Panc1 (cell line): ENCODE measurements at regions not wholly inside any gene's neighbourhood (a gene's known extent, or its start where the extent isn't known, plus 50 kb on each side); places are given as distances from the start of the nearest gene placed in this dataset.

Experiments used
- ATAC-seq: fragments of 200-7000 bp; cut with Tn5 transposase; 2 replicates; pipeline ENCODE4 v1.9.1; 2020; ENCODE audit warnings: mild to moderate bottlenecking, moderate library complexity
- BruUV-seq: library from RNA; stranded (reverse); fragments of 400-500 nt; replicated peaks from 2 replicates; lab custom pipeline; 2021; lab: Mats Ljungman, UMichigan
- CTCF ChIA-PET: fragments of 300-600 bp; sonication (Branson Sonifier 250); formaldehyde crosslinking; loops from one replicate; lab custom pipeline; 2022; ENCODE audit warnings: antibody characterized with exemption; lab: Charles Lee
- POLR2A ChIA-PET: fragments of 300-600 bp; sonication (Branson Sonifier 250); formaldehyde crosslinking; loops from one replicate; lab custom pipeline; 2022; ENCODE audit warnings: antibody characterized with exemption; lab: Charles Lee
- DNase-seq: peaks from one replicate; pipeline ENCODE4 v3.0.0-alpha.2; 2010; ENCODE audit warnings: low read depth, low spot score
- H3K27ac ChIP-seq: 2 replicates; pipeline ENCODE4 v1.5.1; 2011; ENCODE audit warnings: mild to moderate bottlenecking, low read length, inconsistent platforms
- H3K27me3 ChIP-seq: fragments of 200-500 bp; sonication (Bioruptor generic); 2 replicates; pipeline ENCODE4 v1.6.0; 2014; ENCODE audit warnings: low read length, inconsistent platforms; ENCODE audit not compliant: control insufficient read depth, insufficient read depth
- H3K36me3 ChIP-seq: fragments of 200-500 bp; sonication (Bioruptor generic); 2 replicates; pipeline ENCODE4 v1.5.1; 2014; ENCODE audit warnings: inconsistent platforms, mild to moderate bottlenecking, low read length, moderate library complexity; ENCODE audit not compliant: control insufficient read depth, insufficient read depth
- H3K4me1 ChIP-seq: 2 replicates; pipeline ENCODE4 v1.5.1; 2011; ENCODE audit warnings: inconsistent platforms, mild to moderate bottlenecking, low read length, moderate library complexity; ENCODE audit not compliant: control insufficient read depth, insufficient read depth
- H3K4me3 ChIP-seq, 2 experiments: 2 replicates each; pipeline ENCODE4 v1.5.1; 2011 to 2012; ENCODE audit warnings: low read depth in 2 of 2, low read length in 2 of 2, mild to moderate bottlenecking in 2 of 2, inconsistent platforms in 1 of 2, moderate library complexity in 1 of 2
- H3K9me3 ChIP-seq: fragments of 200-500 bp; sonication (Bioruptor generic); 2 replicates; pipeline ENCODE4 v1.5.1; 2014; ENCODE audit warnings: low read depth, mild to moderate bottlenecking, inconsistent platforms, low read length, moderate library complexity; ENCODE audit not compliant: control insufficient read depth, insufficient read depth
- POLR2AphosphoS5 ChIP-seq: IDR thresholded peaks from 2 replicates; pipeline ENCODE4 v1.6.1; 2012; ENCODE audit warnings: mild to moderate bottlenecking, low read depth, low read length, moderate library complexity
- SIN3A ChIP-seq: IDR thresholded peaks from 2 replicates; pipeline ENCODE4 v1.6.1; 2012; ENCODE audit warnings: low read depth, mild to moderate bottlenecking, low read length, moderate library complexity, borderline replicate concordance; ENCODE audit not compliant: insufficient read depth
- TCF7L2 ChIP-seq: IDR thresholded peaks from 2 replicates; pipeline ENCODE4 v1.6.1; 2011; ENCODE audit warnings: mild to moderate bottlenecking, low read depth, low read length, inconsistent platforms
- in situ Hi-C: cut with HindIII; loops from 2 replicates; pipeline ENCODE4 v1.10.0; 2016; ENCODE audit warnings: low sequenced_read_pairs, low pct_unique_long_range_greater_than_20kb
- intact Hi-C: fragments of 100-400 bp; cut with micrococcal nuclease; formaldehyde crosslinking; loops from one replicate; pipeline ENCODE4 v1.10.0; 2022; ENCODE audit not compliant: unreplicated experiment
- TF ChIP-seq, protein P1 (sequence below): fragments of 450-650 bp; IDR thresholded peaks from 2 replicates; pipeline ENCODE4 v1.5.1; 2017; ENCODE audit warnings: mild to moderate bottlenecking
- TF ChIP-seq, protein P2 (sequence below), 2 experiments: IDR thresholded peaks; 2 replicates each; pipeline ENCODE4 v1.6.1; 2011 to 2012; ENCODE audit warnings: low read depth in 2 of 2, control low read depth in 1 of 2, low read length in 1 of 2, mild to moderate bottlenecking in 1 of 2, moderate library complexity in 1 of 2; ENCODE audit not compliant: insufficient read depth in 1 of 2

DNA sequence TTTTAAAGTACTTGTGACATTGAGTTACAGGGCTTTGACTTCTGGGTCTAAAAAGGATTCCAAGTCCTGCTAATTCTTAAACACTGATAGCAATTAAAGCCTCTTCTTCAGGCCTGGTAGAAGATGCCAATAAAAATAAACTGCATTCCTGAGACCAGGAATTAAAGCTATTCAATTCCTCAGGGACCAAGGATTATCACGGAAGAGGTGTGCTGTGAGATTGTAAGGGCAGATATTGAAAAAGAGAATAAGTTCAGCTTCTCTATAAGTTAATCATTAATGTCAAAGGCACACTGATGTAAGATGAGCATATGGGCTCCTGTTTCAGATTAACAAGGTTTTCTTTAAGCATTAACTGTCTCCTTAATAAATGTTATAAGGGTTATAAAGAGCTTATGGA lies 611.3 kb downstream of the SI start:
- Histone ChIP-seq H3K9me3 (peaks cover 14% of the 10 kb centered on the region; the same call in 1 of the 2 replicates), H3K27me3 (no peaks in the 10 kb centered on the region), H3K4me3 (no peak overlapping the region), H3K27ac (no peak overlapping the region), H3K4me1 (no peaks in the 10 kb centered on the region), H3K36me3 (no peaks in the 10 kb centered on the region)
- in situ Hi-C loops (no loop called here), intact Hi-C loops (no loop called here)
- ChIA-PET CTCF (no interaction called here), POLR2A (no interaction called here)
- TF ChIP-seq, protein P1, sequence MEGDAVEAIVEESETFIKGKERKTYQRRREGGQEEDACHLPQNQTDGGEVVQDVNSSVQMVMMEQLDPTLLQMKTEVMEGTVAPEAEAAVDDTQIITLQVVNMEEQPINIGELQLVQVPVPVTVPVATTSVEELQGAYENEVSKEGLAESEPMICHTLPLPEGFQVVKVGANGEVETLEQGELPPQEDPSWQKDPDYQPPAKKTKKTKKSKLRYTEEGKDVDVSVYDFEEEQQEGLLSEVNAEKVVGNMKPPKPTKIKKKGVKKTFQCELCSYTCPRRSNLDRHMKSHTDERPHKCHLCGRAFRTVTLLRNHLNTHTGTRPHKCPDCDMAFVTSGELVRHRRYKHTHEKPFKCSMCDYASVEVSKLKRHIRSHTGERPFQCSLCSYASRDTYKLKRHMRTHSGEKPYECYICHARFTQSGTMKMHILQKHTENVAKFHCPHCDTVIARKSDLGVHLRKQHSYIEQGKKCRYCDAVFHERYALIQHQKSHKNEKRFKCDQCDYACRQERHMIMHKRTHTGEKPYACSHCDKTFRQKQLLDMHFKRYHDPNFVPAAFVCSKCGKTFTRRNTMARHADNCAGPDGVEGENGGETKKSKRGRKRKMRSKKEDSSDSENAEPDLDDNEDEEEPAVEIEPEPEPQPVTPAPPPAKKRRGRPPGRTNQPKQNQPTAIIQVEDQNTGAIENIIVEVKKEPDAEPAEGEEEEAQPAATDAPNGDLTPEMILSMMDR: no peak
- BruUV-seq: no TSS peak
- DNase-seq (no peak), ATAC-seq (no peak)

DNA sequence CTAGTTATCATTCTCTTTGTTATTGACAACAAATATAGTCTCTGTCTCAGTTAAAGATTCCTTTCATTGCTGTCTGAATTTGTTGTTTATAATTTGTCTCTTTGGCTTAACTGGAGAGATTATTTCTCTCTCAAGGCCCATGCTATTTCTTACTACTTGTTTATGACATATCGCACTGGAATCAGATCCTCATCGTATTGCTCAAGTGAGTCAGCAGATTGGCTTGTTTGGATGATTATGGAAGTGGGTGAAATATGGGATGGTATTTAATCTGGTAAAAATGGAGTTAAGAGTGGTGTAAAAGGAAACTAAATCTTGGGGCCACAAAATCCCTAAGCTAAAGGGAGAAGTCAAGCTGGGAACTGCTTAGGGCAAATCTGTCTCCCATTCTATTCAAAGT lies 613.1 kb downstream of the SI start:
- no peak overlapping the region for H3K27ac ChIP-seq
- BruUV-seq: no TSS peak
- no peak for TF ChIP-seq TCF7L2
- TF ChIP-seq, protein P1: no peak
- TF ChIP-seq SIN3A: no peak
- TF ChIP-seq POLR2AphosphoS5: no peak
- TF ChIP-seq, protein P2, sequence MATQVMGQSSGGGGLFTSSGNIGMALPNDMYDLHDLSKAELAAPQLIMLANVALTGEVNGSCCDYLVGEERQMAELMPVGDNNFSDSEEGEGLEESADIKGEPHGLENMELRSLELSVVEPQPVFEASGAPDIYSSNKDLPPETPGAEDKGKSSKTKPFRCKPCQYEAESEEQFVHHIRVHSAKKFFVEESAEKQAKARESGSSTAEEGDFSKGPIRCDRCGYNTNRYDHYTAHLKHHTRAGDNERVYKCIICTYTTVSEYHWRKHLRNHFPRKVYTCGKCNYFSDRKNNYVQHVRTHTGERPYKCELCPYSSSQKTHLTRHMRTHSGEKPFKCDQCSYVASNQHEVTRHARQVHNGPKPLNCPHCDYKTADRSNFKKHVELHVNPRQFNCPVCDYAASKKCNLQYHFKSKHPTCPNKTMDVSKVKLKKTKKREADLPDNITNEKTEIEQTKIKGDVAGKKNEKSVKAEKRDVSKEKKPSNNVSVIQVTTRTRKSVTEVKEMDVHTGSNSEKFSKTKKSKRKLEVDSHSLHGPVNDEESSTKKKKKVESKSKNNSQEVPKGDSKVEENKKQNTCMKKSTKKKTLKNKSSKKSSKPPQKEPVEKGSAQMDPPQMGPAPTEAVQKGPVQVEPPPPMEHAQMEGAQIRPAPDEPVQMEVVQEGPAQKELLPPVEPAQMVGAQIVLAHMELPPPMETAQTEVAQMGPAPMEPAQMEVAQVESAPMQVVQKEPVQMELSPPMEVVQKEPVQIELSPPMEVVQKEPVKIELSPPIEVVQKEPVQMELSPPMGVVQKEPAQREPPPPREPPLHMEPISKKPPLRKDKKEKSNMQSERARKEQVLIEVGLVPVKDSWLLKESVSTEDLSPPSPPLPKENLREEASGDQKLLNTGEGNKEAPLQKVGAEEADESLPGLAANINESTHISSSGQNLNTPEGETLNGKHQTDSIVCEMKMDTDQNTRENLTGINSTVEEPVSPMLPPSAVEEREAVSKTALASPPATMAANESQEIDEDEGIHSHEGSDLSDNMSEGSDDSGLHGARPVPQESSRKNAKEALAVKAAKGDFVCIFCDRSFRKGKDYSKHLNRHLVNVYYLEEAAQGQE (IDR thresholded peaks at IDR 0.05; ENCODE audit: insufficient read depth in 1 of 2, low read depth in 2 of 2, low read length in 1 of 2): no peak

DNA sequence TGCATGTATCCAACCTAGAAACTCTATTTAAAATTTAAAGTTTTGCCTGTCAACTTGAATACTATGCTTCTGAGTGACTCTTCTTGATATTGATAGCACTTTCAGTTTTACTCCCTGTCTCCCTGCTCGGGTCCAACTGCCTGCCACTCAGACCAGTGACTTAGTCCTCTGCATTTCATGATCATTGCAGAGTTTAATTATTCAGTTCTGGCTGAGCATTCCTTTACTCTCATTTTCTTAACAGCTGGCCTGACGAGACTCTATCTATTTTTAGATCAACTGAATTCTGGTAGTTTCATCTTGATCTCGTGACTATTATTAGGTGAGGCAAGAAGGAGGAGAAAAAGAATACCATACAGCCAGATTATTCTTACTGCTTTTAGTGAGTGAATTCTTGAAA lies 617.4 kb downstream of the SI start:
- in situ Hi-C loops: no loop called here
- BruUV-seq: no TSS peak
- ATAC-seq (no peak), DNase-seq (no peak)
- TF ChIP-seq, protein P1: no peak
- TF ChIP-seq, protein P2 (IDR thresholded peaks at IDR 0.05; ENCODE audit: insufficient read depth in 1 of 2, low read depth in 2 of 2, low read length in 1 of 2): no peak
- no peak for TF ChIP-seq SIN3A
- TF ChIP-seq POLR2AphosphoS5: no peak
- no peak for TF ChIP-seq TCF7L2
- H3K4me1 ChIP-seq: no peaks in the 10 kb centered on the region
- ChIA-PET POLR2A (no interaction called here), CTCF (no interaction called here)
- no peak overlapping the region for H3K4me3 ChIP-seq
- intact Hi-C loops: no loop called here
- H3K9me3 ChIP-seq: no peaks in the 10 kb centered on the region
- no peaks in the 10 kb centered on the region for H3K27me3 ChIP-seq
- no peaks in the 10 kb centered on the region for H3K36me3 ChIP-seq
- no peak overlapping the region for H3K27ac ChIP-seq

More for the DNA sequence above, 613.1 kb downstream of the SI start:
- no peak for ATAC-seq
- intact Hi-C loops (no loop called here), in situ Hi-C loops (no loop called here)
- ChIA-PET POLR2A (no interaction called here), CTCF (no interaction called here)
- Histone ChIP-seq H3K9me3 (peaks cover 14% of the 10 kb centered on the region; the same call in 1 of the 2 replicates), H3K4me3 (no peak overlapping the region), H3K4me1 (no peaks in the 10 kb centered on the region), H3K27me3 (no peaks in the 10 kb centered on the region), H3K36me3 (no peaks in the 10 kb centered on the region)
- DNase-seq: no peak
